Activated naive CD8-positive, alpha-beta T cell treated with anti-CD3 and anti-CD28 coated beads, Interleukin-2, amount 50 U/mL, for 24 hours (primary cell): ENCODE measurements at regions not wholly inside any gene's neighbourhood (a gene's known extent, or its start where the extent isn't known, plus 50 kb on each side); places are given as distances from the start of the nearest gene placed in this dataset.

Experiments
- ATAC-seq: fragments of 150-1000 bp; cut with Tn5 transposase; one replicate; pipeline ENCODE4 v1.10.0; 2021
- DNase-seq: peaks from one replicate; pipeline ENCODE4 v3.0.0; 2021
- H3K27ac Mint-ChIP-seq: one replicate; pipeline ENCODE4 v1.8.0; 2021; ENCODE audit warnings: mild to moderate bottlenecking, mixed read lengths
- H3K27me3 Mint-ChIP-seq: one replicate; pipeline ENCODE4 v1.8.0; 2021; ENCODE audit warnings: mixed read lengths
- H3K36me3 Mint-ChIP-seq: one replicate; pipeline ENCODE4 v1.8.0; 2021; ENCODE audit warnings: low read depth, mixed read lengths
- H3K4me1 Mint-ChIP-seq: one replicate; pipeline ENCODE4 v1.8.0; 2021; ENCODE audit warnings: mixed read lengths
- H3K4me3 Mint-ChIP-seq: one replicate; pipeline ENCODE4 v1.8.0; 2021; ENCODE audit warnings: mild to moderate bottlenecking, moderate library complexity, mixed read lengths
- H3K9me3 Mint-ChIP-seq: one replicate; pipeline ENCODE4 v1.8.0; 2021; ENCODE audit warnings: mixed read lengths

DNA sequence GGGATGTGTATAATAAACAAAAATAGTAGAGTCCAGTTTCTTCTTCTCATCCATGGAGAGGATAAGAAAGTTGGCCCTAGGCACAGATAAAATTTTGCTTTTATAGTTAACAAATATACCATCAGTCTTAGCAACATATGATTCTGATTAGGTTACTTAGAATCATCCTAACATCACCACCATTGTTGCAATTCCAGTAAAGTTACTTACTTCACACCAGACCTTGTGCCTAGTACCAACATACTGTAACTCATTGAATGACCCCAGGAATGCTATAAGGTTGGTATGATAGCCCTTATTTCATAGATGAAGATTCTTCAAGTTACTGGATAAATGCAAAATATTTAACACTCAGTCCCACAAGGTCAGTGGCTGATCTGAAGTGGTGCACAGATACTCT, 183.8 kb upstream of the ATP2B1 start:
- no peaks in the 10 kb centered on the region for H3K27me3 Mint-ChIP-seq
- peaks cover 15% of the 10 kb centered on the region for H3K4me1 Mint-ChIP-seq
- ATAC-seq: no peak
- no peak overlapping the region for H3K4me3 Mint-ChIP-seq
- H3K36me3 Mint-ChIP-seq: peaks cover 1% of the 10 kb centered on the region
- no peak for DNase-seq
- no peak overlapping the region for H3K27ac Mint-ChIP-seq
- peaks cover 5% of the 10 kb centered on the region for H3K9me3 Mint-ChIP-seq

DNA sequence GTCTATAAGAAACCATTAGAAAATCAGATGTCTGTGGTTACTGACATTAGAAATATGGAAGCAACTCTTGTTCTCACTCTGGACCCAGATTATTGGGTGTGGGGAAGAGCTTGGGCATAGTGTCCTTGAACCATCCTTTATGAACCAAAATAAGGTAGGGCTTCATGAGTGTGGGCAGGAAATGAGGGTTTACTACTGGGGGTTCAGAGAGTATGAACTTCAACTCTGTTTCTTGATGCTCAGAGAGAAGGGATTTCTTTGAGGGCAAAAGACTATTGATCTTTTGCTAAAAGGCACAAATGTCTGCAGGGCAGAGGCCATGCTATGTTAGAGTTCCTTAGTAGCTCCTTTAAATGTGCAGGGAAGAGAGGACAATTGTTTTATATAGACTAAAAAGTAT, 183.3 kb upstream of the ATP2B1 start:
- Mint-ChIP-seq H3K4me3 (no peak overlapping the region), H3K27ac (no peak overlapping the region)
- no peak for ATAC-seq

DNA sequence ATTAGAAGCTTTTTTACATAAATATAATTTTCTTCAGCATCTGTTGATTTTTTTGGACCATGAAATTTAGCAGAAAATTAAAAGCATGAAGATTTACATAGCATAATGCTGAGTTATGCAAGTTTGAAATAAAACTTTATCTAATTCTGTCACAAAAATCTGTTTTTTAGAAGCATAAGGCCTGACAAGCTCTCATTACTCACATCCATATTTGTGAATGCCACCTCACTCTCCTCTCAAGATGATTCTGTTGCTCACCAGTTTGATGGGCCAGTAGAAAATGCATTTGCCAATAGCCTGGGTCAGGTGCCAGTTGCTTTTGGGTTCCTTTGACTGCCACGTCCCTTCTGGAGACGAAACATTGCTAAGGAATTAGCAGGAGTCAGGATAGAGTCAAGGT, 181.5 kb upstream of the ATP2B1 start:
- Mint-ChIP-seq H3K4me3 (no peak overlapping the region), H3K9me3 (peaks cover 8% of the 10 kb centered on the region), H3K36me3 (peaks cover 1% of the 10 kb centered on the region), H3K27me3 (no peaks in the 10 kb centered on the region), H3K27ac (no peak overlapping the region), H3K4me1 (peaks cover 16% of the 10 kb centered on the region)
- ATAC-seq (no peak), DNase-seq (no peak)

More for the DNA sequence above, 183.3 kb upstream of the ATP2B1 start:
- no peak for DNase-seq
- H3K9me3 Mint-ChIP-seq: peaks cover 5% of the 10 kb centered on the region
- H3K27me3 Mint-ChIP-seq: no peaks in the 10 kb centered on the region
- peaks cover 15% of the 10 kb centered on the region for H3K4me1 Mint-ChIP-seq
- peaks cover 1% of the 10 kb centered on the region for H3K36me3 Mint-ChIP-seq

DNA sequence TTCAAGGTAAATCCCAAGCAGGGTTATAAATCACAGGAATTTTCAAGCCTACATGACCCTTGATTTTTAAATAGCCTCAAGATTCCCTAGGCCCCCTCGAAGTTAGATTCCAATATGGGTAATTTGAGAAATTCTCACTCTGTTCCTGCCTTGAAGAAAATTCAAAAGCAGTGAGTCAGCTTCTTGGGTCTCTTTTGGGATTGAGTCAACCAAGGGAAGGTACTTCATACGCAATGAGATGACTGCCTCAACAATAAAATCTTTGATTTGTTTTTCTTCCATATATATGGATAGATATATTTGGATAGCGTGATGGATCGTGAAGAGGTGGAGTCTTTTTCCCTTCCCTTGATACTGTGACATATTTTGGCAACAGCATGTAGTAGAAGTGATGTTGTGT, 180.4 kb upstream of the ATP2B1 start:
- peaks cover 8% of the 10 kb centered on the region for H3K9me3 Mint-ChIP-seq
- peaks cover 10% of the 10 kb centered on the region for H3K4me1 Mint-ChIP-seq
- no peak for ATAC-seq
- peaks cover 1% of the 10 kb centered on the region for H3K36me3 Mint-ChIP-seq
- DNase-seq: no peak
- no peak overlapping the region for H3K4me3 Mint-ChIP-seq
- no peaks in the 10 kb centered on the region for H3K27me3 Mint-ChIP-seq
- H3K27ac Mint-ChIP-seq: no peak overlapping the region

DNA sequence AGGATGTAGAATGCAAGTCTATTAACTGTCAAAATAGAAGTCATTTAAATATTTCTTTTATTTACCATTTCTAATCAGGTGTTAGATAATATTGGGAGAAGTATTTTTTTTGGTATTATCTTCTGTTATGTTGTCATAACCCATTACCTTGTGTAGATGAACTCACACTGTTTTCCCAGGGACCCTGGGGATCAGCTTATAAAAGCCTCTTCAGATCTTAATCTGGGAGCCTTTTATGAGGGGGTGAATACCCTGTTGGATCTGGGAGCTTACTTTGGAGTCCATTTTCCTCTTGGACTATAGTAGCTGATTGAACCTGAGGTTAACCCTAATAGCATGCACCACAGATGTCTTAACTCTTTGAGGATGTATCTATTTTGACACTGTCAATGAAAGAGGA, 176.3 kb upstream of the ATP2B1 start:
- no peak overlapping the region for H3K27ac Mint-ChIP-seq
- H3K4me3 Mint-ChIP-seq: no peak overlapping the region
- no peaks in the 10 kb centered on the region for H3K36me3 Mint-ChIP-seq
- H3K27me3 Mint-ChIP-seq: no peaks in the 10 kb centered on the region
- DNase-seq (no peak), ATAC-seq (no peak)
- peaks cover 37% of the 10 kb centered on the region for H3K4me1 Mint-ChIP-seq
- peaks cover 7% of the 10 kb centered on the region for H3K9me3 Mint-ChIP-seq

DNA sequence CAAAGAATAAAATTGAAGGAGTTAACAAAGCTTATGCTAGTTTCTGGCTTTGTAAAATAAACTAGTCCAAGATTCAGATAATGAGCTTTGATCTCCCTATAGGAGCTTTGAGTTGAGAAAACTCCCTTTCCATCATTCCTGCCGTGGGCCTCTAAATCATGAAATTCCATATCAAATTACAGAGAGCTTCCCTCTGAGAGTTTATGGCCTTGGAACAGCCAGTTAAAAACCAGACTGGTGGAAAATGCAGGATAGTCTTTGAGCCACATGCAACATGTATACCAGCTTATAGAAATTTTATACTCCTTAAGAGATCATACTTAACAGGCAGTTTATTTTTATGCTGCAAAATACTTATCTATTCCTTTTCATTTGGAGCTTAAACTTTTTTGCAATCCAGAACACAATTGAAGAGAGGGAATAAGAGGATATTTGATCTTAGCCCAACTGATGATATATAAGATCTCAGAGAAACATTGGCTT, 175.8 kb upstream of the ATP2B1 start:
- ATAC-seq: no peak
- peaks cover 7% of the 10 kb centered on the region for H3K9me3 Mint-ChIP-seq

DNA sequence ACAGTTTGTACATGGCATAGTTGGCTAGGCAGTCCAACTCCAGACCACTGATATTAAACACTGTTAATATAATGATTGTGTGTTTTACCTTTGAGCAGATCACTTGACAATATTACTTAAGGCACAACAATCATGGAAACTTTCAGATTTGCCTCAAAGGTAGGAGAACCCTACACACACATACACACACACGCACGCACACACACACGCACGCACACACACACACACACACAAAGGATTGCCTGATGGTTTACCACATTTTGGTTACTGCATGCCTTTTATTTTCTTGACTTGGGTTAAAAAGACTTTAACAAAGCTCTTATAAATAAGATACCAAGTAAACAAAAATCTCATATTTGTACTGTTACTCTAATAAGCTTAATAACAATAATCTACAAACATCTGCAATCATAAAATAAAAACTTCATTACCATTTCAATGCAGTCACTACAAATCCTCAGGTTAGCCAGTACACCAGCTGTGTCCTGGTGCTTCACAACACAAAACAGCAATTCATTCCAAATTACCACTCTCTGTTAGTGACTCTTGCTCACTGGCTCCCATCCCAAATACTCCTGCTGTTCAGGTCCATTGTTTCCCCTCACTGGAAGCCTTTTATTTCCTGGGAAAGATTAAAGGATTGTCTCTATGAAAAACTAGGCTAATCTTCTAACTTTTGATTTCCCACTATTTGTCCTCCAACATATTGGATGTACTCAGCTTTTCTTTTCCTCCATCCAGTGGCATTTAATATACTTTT, 175.2 kb upstream of the ATP2B1 start:
- peaks cover 47% of the 10 kb centered on the region for H3K4me1 Mint-ChIP-seq
- DNase-seq: no peak
- no peaks in the 10 kb centered on the region for H3K27me3 Mint-ChIP-seq
- peaks cover 7% of the 10 kb centered on the region for H3K9me3 Mint-ChIP-seq
- ATAC-seq: no peak
- no peaks in the 10 kb centered on the region for H3K36me3 Mint-ChIP-seq
- no peak overlapping the region for H3K4me3 Mint-ChIP-seq
- no peak overlapping the region for H3K27ac Mint-ChIP-seq

More for the DNA sequence above, 175.8 kb upstream of the ATP2B1 start:
- H3K27ac Mint-ChIP-seq: no peak overlapping the region
- no peaks in the 10 kb centered on the region for H3K27me3 Mint-ChIP-seq
- no peaks in the 10 kb centered on the region for H3K36me3 Mint-ChIP-seq
- DNase-seq: no peak
- no peak overlapping the region for H3K4me3 Mint-ChIP-seq
- H3K4me1 Mint-ChIP-seq: peaks cover 41% of the 10 kb centered on the region

DNA sequence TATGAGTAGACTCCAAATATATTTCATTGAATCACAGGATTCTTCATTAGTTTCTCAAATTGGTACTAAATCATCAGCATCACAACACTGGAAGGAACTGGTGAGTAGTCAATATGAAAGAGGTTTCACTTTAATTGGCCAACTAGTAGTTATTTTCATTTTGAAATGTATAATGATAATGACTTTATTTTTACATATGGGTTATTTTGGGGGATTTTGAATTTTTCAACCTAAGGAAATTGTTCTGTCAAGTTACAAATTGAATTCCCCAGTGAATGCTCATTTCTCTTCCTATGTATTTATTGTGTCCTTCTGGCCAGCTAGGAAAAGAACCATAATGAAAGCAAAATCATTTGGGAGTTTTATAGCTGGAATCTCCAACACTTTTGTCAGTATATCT, 174.2 kb upstream of the ATP2B1 start:
- Mint-ChIP-seq H3K27ac (no peak overlapping the region), H3K4me1 (peaks cover 53% of the 10 kb centered on the region), H3K36me3 (no peaks in the 10 kb centered on the region), H3K27me3 (no peaks in the 10 kb centered on the region), H3K4me3 (no peak overlapping the region), H3K9me3 (peaks cover 7% of the 10 kb centered on the region)
- DNase-seq (no peak), ATAC-seq (no peak)

DNA sequence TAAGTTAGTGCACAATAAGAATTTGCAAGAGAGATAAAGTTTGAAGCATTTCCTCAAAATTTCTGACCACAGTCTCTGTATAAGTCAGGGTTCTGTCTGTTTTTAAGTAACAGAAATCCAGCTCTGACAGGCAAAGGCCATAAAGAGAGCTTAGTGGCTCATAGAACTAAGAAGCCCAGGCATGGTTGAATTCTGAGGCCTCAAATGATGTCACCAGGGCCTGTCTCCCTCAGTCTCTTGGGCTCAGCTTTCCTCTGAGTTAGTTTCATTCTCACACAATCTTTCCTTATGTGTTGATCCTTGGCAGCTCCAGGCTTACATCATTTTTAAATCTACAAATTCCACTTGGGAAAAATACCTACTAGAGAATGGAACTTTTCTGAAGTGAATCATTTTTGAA, 173.4 kb upstream of the ATP2B1 start:
- Mint-ChIP-seq H3K9me3 (peaks cover 7% of the 10 kb centered on the region), H3K27ac (peak overlapping the region; percentile 79), H3K4me3 (no peak overlapping the region), H3K4me1 (peaks cover 53% of the 10 kb centered on the region), H3K27me3 (no peaks in the 10 kb centered on the region), H3K36me3 (no peaks in the 10 kb centered on the region)
- ATAC-seq (peak; percentile 67), DNase-seq (no peak)

DNA sequence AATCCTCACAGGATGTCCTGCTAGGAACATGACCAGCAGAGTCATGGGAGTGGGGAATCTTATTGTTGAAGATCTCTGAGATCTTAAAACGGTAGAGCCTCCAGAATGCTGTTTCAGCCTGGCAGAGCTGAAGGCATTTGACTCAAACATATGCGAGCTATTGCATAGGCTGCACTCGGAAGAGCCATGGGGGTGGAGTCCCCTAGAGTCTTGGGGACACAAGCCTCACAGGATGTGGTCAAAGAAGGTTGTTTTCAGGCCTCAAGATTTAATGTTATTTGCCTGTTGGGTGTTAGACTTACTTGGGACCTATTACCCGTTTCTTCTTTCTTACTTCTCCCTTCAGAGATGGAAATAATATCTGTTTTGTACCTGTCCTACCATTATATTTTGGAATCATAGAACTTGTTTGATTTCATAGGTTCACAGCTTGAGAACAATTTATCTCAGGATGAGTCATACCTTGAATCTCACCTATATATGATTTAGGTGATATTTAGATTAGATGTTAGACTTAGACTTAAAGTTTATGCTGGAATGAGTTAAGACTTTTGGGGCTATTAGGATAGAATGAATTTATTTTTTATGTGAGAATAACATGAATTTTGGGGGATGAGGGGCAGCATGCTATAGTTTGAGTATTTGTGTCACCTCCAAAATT, 172.2 kb upstream of the ATP2B1 start:
- peaks cover 4% of the 10 kb centered on the region for H3K9me3 Mint-ChIP-seq
- H3K27ac Mint-ChIP-seq: peak overlapping the region; percentile 79
- no peaks in the 10 kb centered on the region for H3K27me3 Mint-ChIP-seq
- ATAC-seq: peak; percentile 95
- peaks cover 52% of the 10 kb centered on the region for H3K4me1 Mint-ChIP-seq
- peak overlapping the region; percentile 54 for H3K4me3 Mint-ChIP-seq
- no peaks in the 10 kb centered on the region for H3K36me3 Mint-ChIP-seq
- peak; percentile 32 for DNase-seq

DNA sequence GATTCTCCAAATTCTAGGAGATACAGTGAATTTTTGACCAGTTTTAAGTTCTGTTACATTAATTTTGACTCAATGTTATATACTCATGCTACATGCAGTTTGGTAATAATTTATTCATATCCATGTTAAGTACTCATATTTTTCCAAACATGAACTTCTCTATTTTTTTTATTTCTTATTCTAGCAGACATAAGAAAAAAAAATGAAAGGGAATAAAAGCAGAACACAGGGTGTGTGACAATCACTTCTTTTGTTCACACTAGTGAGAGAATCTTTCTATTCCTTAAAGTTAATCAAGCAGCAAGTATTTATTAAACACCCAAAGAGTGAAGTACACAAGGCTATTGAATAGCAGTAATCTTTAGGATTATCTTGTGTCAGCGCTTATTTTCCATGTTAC, 171.1 kb upstream of the ATP2B1 start:
- DNase-seq (no peak), ATAC-seq (no peak)
- H3K27ac Mint-ChIP-seq: no peak overlapping the region
- peaks cover 4% of the 10 kb centered on the region for H3K9me3 Mint-ChIP-seq
- H3K36me3 Mint-ChIP-seq: no peaks in the 10 kb centered on the region
- no peak overlapping the region for H3K4me3 Mint-ChIP-seq
- no peaks in the 10 kb centered on the region for H3K27me3 Mint-ChIP-seq
- peaks cover 52% of the 10 kb centered on the region for H3K4me1 Mint-ChIP-seq

DNA sequence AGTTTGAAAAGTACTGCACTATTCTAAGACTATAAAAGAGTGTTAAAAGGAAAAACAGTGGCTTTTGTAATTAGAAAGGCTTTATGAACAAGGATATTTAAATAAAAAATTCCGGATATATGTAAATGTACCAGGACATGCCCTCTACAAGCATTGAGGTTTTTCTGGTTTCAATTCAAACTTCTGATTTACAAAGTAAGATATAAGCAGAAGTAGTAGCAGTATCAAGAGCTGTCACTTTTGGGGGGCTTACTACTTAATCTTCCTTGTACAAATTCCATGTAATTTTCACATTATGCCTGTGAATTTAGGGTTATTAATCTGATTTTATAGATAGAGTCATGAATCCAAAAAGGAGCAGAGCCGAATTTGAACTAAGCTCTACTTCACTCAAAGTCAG, 170.3 kb upstream of the ATP2B1 start:
- ATAC-seq: no peak
- DNase-seq: no peak
- H3K9me3 Mint-ChIP-seq: peaks cover 4% of the 10 kb centered on the region
- no peak overlapping the region for H3K27ac Mint-ChIP-seq
- H3K4me3 Mint-ChIP-seq: no peak overlapping the region
- H3K36me3 Mint-ChIP-seq: no peaks in the 10 kb centered on the region
- peaks cover 52% of the 10 kb centered on the region for H3K4me1 Mint-ChIP-seq
- H3K27me3 Mint-ChIP-seq: no peaks in the 10 kb centered on the region

DNA sequence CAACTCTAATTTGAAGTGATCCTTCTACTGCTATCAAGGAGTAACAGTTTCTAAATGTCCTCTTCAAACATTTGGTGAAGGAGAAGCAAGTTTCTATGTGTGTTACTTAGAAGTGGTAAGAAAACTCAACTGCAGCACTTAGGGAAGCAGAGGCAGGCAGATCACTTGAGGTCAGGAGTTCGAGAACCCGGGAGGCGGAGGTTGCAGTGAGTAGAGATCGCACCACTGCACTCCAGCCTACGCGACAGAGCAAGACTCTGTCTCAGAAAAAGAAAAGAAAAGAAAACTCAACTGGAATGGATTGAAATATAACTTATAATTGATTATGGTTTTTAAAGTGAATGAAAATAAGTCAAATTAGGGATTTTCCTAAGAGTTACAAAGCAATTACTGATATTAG, 169.7 kb upstream of the ATP2B1 start:
- DNase-seq (no peak), ATAC-seq (no peak)
- H3K27ac Mint-ChIP-seq: no peak overlapping the region
- H3K4me1 Mint-ChIP-seq: peaks cover 47% of the 10 kb centered on the region
- H3K9me3 Mint-ChIP-seq: peaks cover 4% of the 10 kb centered on the region
- no peaks in the 10 kb centered on the region for H3K36me3 Mint-ChIP-seq
- H3K4me3 Mint-ChIP-seq: no peak overlapping the region
- no peaks in the 10 kb centered on the region for H3K27me3 Mint-ChIP-seq

DNA sequence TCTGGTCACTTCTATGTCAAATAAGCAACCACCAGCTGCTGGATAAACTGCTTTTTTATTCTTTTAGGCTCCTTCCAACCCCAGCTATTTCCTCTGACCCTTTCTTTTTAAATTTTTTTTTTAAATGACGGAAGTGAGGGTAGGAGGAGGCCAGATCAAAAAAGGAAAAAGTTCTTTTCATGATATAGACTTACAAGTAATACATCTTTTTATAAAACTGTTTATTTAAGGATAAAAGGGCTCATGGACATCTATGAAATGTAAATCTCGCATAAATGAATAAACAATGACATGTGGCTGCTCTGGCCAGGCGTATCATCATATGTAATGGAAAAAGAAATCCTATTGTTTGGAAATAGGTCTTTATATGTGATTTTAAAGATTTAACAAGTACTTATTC, 169.0 kb upstream of the ATP2B1 start:
- H3K4me1 Mint-ChIP-seq: peaks cover 40% of the 10 kb centered on the region
- H3K4me3 Mint-ChIP-seq: no peak overlapping the region
- ATAC-seq (no peak), DNase-seq (no peak)
- H3K27me3 Mint-ChIP-seq: no peaks in the 10 kb centered on the region
- H3K36me3 Mint-ChIP-seq: no peaks in the 10 kb centered on the region
- H3K27ac Mint-ChIP-seq: no peak overlapping the region
- peaks cover 4% of the 10 kb centered on the region for H3K9me3 Mint-ChIP-seq

DNA sequence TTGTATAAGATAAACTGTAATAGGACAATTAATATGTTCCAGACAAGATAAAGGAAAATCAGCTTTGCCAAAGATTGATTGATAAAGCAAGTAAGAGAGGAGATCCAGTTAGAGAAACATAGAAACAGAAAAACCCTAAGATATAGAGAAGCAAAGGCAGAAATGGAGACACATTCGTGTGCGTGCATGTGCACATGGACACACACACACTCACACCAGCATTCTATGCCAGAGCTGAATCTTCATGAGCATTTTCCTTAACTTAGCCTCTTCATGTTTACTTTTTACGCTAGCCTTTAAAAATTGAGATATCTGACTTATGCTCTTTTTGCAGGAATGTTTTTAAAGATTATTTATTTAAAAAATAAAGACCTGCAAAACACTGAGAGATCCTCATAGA, 168.5 kb upstream of the ATP2B1 start:
- ATAC-seq (no peak), DNase-seq (no peak)
- Mint-ChIP-seq H3K4me1 (peaks cover 36% of the 10 kb centered on the region), H3K9me3 (peaks cover 4% of the 10 kb centered on the region), H3K36me3 (no peaks in the 10 kb centered on the region), H3K27ac (no peak overlapping the region), H3K4me3 (no peak overlapping the region), H3K27me3 (no peaks in the 10 kb centered on the region)
